Neural crest cell (in vitro differentiated cells): ENCODE measurements at regions not wholly inside any gene's neighbourhood (a gene's known extent, or its start where the extent isn't known, plus 50 kb on each side); places are given as distances from the start of the nearest gene placed in this dataset.
A peak's percentile ranks its signal among the peaks of the same experiment; 100 is the strongest.

Experiments used
- DNase-seq: peaks from one replicate; pipeline ENCODE4 v3.0.0; 2021; ENCODE audit warnings: low read depth, mixed read lengths, low spot score
- H3K27ac Mint-ChIP-seq: one replicate; pipeline ENCODE4 v1.8.0; 2021; ENCODE audit warnings: mild to moderate bottlenecking, mixed read lengths; ENCODE audit not compliant: unreplicated experiment
- H3K27me3 Mint-ChIP-seq: 2 replicates; pipeline ENCODE4 v1.8.0; 2021; ENCODE audit warnings: low read depth, mild to moderate bottlenecking, mixed read lengths
- H3K36me3 Mint-ChIP-seq: 2 replicates; pipeline ENCODE4 v1.8.0; 2021; ENCODE audit warnings: low read depth, mild to moderate bottlenecking, mixed read lengths
- H3K4me1 Mint-ChIP-seq: 2 replicates; pipeline ENCODE4 v1.8.0; 2021; ENCODE audit warnings: mixed read lengths
- H3K4me3 Mint-ChIP-seq: one replicate; pipeline ENCODE4 v1.8.0; 2021; ENCODE audit warnings: mild to moderate bottlenecking, mixed read lengths
- H3K9me3 Mint-ChIP-seq: 2 replicates; pipeline ENCODE4 v1.8.0; 2021; ENCODE audit warnings: mixed read lengths
- CTCF ChIP-seq: fragments of 200-600 bp; sonication (generic); conservative IDR thresholded peaks from 2 replicates; pipeline ENCODE4 v1.5.0; 2021; ENCODE audit warnings: antibody characterized with exemption, mild to moderate bottlenecking

- Mint-ChIP-seq H3K27me3 (no peaks in the 10 kb centered on the region), H3K4me3 (no peak overlapping the region), H3K27ac (no peak overlapping the region), H3K9me3 (peaks cover 4% of the 10 kb centered on the region), H3K36me3 (no peaks in the 10 kb centered on the region), H3K4me1 (peaks cover 53% of the 10 kb centered on the region)
- TF ChIP-seq CTCF, result no peak
- DNase-seq, result no peak
Measured at GRCh38 chr3:43874731-43875130, 184.0 kb downstream of the ABHD5 start.

GRCh38 chr3:43876648-43877047 is 185.9 kb downstream of the ABHD5 start:
- no peak overlapping the region for H3K4me3 Mint-ChIP-seq
- no peak overlapping the region for H3K27ac Mint-ChIP-seq
- H3K36me3 Mint-ChIP-seq, result no peaks in the 10 kb centered on the region
- H3K27me3 Mint-ChIP-seq, result no peaks in the 10 kb centered on the region
- no peak for DNase-seq
- H3K4me1 Mint-ChIP-seq, result peaks cover 53% of the 10 kb centered on the region
- TF ChIP-seq CTCF, result no peak
- H3K9me3 Mint-ChIP-seq, result peaks cover 4% of the 10 kb centered on the region

- H3K27ac Mint-ChIP-seq, result no peak overlapping the region
- DNase-seq, result no peak
- peak; percentile 55 for TF ChIP-seq CTCF
Measured at GRCh38 chr3:43879166-43879565, 188.4 kb downstream of the ABHD5 start.

GRCh38 chr3:43882976-43883680 is 192.4 kb downstream of the ABHD5 start:
- Mint-ChIP-seq H3K36me3 (no peaks in the 10 kb centered on the region), H3K9me3 (peaks cover 4% of the 10 kb centered on the region), H3K27me3 (peaks cover 3% of the 10 kb centered on the region), H3K27ac (peak overlapping the region; percentile 52), H3K4me1 (peaks cover 11% of the 10 kb centered on the region), H3K4me3 (no peak overlapping the region)
- no peak for DNase-seq
- TF ChIP-seq CTCF, result no peak

More at GRCh38 chr3:43879166-43879565, 188.4 kb downstream of the ABHD5 start:
- Mint-ChIP-seq H3K27me3 (no peaks in the 10 kb centered on the region), H3K4me1 (peaks cover 36% of the 10 kb centered on the region), H3K4me3 (no peak overlapping the region), H3K9me3 (peaks cover 4% of the 10 kb centered on the region), H3K36me3 (no peaks in the 10 kb centered on the region)

- no peak for DNase-seq
- Mint-ChIP-seq H3K9me3 (peaks cover 4% of the 10 kb centered on the region), H3K36me3 (no peaks in the 10 kb centered on the region), H3K4me3 (no peak overlapping the region), H3K27ac (peak overlapping the region; percentile 52), H3K27me3 (peaks cover 3% of the 10 kb centered on the region), H3K4me1 (peaks cover 9% of the 10 kb centered on the region)
- TF ChIP-seq CTCF, result no peak
Measured at GRCh38 chr3:43883729-43884396, 193.1 kb downstream of the ABHD5 start.
